GM19240 (cell line): ENCODE measurements at regions not wholly inside any gene's neighbourhood (a gene's known extent, or its start where the extent isn't known, plus 50 kb on each side); places are given as distances from the start of the nearest gene placed in this dataset.
"Not testable (repeated sequence)": the region's sequence is repeated elsewhere in the genome, so short reads cannot be mapped to it uniquely, and the experiment has no call there.

ENCODE experiments used
- DNase-seq: peaks from one replicate; pipeline ENCODE4 v3.0.0; 2011; ENCODE audit warnings: low spot score; ENCODE audit not compliant: insufficient read length

- not testable (repeated sequence) for DNase-seq
Observed at GRCh38 chr7:68788529-68788928, 809.7 kb upstream of the AUTS2 start.

- DNase-seq = no peak
Observed at GRCh38 chr7:68789597-68789996, 808.7 kb upstream of the AUTS2 start.

GRCh38 chr7:68792351-68792750 lies 805.9 kb upstream of the AUTS2 start:
- DNase-seq = no peak

GRCh38 chr7:68793513-68793912 lies 804.8 kb upstream of the AUTS2 start:
- DNase-seq = no peak

GRCh38 chr7:68800316-68800715 lies 798.0 kb upstream of the AUTS2 start:
- DNase-seq = no peak

- DNase-seq = no peak
Observed at GRCh38 chr7:68805159-68805558, 793.1 kb upstream of the AUTS2 start.

GRCh38 chr7:68807666-68808065 lies 790.6 kb upstream of the AUTS2 start:
- DNase-seq = no peak

- no peak for DNase-seq
Observed at GRCh38 chr7:68813551-68814080, 784.7 kb upstream of the AUTS2 start.

- DNase-seq = no peak
Observed at GRCh38 chr7:68816491-68816890, 781.8 kb upstream of the AUTS2 start.

GRCh38 chr7:68820321-68820720 lies 778.0 kb upstream of the AUTS2 start:
- no peak for DNase-seq

- DNase-seq = no peak
Observed at GRCh38 chr7:68821846-68822245, 776.4 kb upstream of the AUTS2 start.

- DNase-seq = no peak
Observed at GRCh38 chr7:68823996-68824780, 774.1 kb upstream of the AUTS2 start.

- no peak for DNase-seq
Observed at GRCh38 chr7:68828575-68828974, 769.7 kb upstream of the AUTS2 start.

GRCh38 chr7:68833422-68833821 lies 764.9 kb upstream of the AUTS2 start:
- DNase-seq = no peak

GRCh38 chr7:68839014-68839413 lies 759.3 kb upstream of the AUTS2 start:
- no peak for DNase-seq

- no peak for DNase-seq
Observed at GRCh38 chr7:68840991-68841390, 757.3 kb upstream of the AUTS2 start.

GRCh38 chr7:68843985-68844384 lies 754.3 kb upstream of the AUTS2 start:
- DNase-seq = not testable (repeated sequence)

GRCh38 chr7:68846811-68847325 lies 751.4 kb upstream of the AUTS2 start:
- DNase-seq = no peak

- no peak for DNase-seq
Observed at GRCh38 chr7:68853254-68853653, 745.0 kb upstream of the AUTS2 start.

GRCh38 chr7:68857571-68857970 lies 740.7 kb upstream of the AUTS2 start:
- no peak for DNase-seq

GRCh38 chr7:68858497-68858896 lies 739.8 kb upstream of the AUTS2 start:
- DNase-seq = no peak

GRCh38 chr7:68861171-68861570 lies 737.1 kb upstream of the AUTS2 start:
- no peak for DNase-seq

- no peak for DNase-seq
Observed at GRCh38 chr7:68862261-68862660, 736.0 kb upstream of the AUTS2 start.
